ENCODE measurements at regions not wholly inside any gene's neighbourhood (a gene's known extent, or its start where the extent isn't known, plus 50 kb on each side); places are given as distances from the start of the nearest gene placed in this dataset.

DNA sequence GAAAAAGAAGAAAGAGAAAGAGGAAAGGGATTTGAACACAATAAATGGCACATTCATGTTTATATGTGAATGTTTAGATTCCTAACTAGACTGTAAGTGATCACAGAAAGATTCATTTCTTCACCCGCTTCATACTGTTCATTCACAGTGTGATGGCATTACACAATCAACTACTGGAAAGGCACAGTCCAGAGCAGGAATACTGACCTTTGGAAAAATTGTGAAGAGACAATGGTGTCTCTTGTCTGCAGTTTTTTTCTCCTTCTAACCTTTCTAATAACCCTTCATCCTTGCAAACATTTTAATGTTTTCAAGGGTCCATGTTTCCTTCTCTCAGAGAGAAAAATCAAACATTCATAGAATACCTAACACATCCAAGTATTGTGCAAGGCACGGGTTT lies 180.9 kb upstream of the SOX14 start:
- TF ChIP-seq, protein P1, sequence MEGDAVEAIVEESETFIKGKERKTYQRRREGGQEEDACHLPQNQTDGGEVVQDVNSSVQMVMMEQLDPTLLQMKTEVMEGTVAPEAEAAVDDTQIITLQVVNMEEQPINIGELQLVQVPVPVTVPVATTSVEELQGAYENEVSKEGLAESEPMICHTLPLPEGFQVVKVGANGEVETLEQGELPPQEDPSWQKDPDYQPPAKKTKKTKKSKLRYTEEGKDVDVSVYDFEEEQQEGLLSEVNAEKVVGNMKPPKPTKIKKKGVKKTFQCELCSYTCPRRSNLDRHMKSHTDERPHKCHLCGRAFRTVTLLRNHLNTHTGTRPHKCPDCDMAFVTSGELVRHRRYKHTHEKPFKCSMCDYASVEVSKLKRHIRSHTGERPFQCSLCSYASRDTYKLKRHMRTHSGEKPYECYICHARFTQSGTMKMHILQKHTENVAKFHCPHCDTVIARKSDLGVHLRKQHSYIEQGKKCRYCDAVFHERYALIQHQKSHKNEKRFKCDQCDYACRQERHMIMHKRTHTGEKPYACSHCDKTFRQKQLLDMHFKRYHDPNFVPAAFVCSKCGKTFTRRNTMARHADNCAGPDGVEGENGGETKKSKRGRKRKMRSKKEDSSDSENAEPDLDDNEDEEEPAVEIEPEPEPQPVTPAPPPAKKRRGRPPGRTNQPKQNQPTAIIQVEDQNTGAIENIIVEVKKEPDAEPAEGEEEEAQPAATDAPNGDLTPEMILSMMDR (IDR thresholded peaks at IDR 0.05; ENCODE audit: low read length), result no peak
- no peak for TF ChIP-seq EZH2 (IDR thresholded peaks at IDR 0.05; ENCODE audit: borderline replicate concordance, low read length)

All from OCI-LY1 (cell line).